ENCODE measurements at regions not wholly inside any gene's neighbourhood (a gene's known extent, or its start where the extent isn't known, plus 50 kb on each side); places are given as distances from the start of the nearest gene placed in this dataset.
"Not testable (repeated sequence)": the region's sequence is repeated elsewhere in the genome, so short reads cannot be mapped to it uniquely, and the experiment has no call there.

DNA sequence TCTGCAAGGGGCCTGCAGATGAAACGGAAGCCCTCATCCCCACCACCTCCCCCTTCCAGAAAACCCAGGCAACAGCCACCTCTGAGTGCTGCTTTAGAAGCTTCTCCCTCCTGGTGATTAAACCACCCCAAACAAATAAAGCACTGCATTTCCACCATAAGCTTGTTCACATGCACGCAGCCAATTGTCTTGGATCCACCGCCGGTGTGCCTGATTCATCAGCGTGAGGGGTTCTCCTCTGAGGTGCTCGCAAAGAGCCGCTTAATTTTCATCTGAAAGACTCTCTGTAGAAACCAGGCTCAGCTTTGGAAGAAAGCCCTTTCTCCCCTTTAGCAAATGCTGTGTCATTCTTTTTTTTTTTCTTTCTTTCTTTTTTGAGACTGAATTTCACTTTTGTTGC, 155.2 kb upstream of the EEF2KMT start:
- Histone ChIP-seq H3K4me1 (ENCODE audit: insufficient read depth, low read length, poor library complexity, severe bottlenecking) (no peaks in the 10 kb centered on the region), H3K36me3 (ENCODE audit: insufficient read depth, low read length) (no peaks in the 10 kb centered on the region), H3K4me3 (ENCODE audit: low read depth, low read length, poor library complexity, severe bottlenecking) (no peak overlapping the region), H3K79me2 (ENCODE audit: insufficient read depth, low read depth, low read length) (no peaks in the 10 kb centered on the region), H2AFZ (ENCODE audit: low read length) (no peak overlapping the region), H3K27ac (ENCODE audit: low read depth, low read length, poor library complexity, severe bottlenecking) (no peak overlapping the region), H3K9me3 (ENCODE audit: low read length) (no peaks in the 10 kb centered on the region), H4K20me1 (ENCODE audit: insufficient read depth, low read length) (no peaks in the 10 kb centered on the region), H3K9me2 (ENCODE audit: insufficient read depth, low read length) (no peaks in the 10 kb centered on the region), H3K4me2 (ENCODE audit: low read length) (no peak overlapping the region)
- TF ChIP-seq EZH2phosphoT487 (IDR thresholded peaks at IDR 0.05; ENCODE audit: borderline replicate concordance, low read depth, low read length): no peak
- CTCF ChIA-PET (ENCODE audit: unreplicated experiment): no interaction called here
- no peak for DNase-seq (ENCODE audit: low spot score)
- POLR2A ChIA-PET: no interaction called here
- intact Hi-C loops (cut with micrococcal nuclease; ENCODE audit: unreplicated experiment): no loop called here
- BruUV-seq (replicated peaks): no TSS peak

DNA sequence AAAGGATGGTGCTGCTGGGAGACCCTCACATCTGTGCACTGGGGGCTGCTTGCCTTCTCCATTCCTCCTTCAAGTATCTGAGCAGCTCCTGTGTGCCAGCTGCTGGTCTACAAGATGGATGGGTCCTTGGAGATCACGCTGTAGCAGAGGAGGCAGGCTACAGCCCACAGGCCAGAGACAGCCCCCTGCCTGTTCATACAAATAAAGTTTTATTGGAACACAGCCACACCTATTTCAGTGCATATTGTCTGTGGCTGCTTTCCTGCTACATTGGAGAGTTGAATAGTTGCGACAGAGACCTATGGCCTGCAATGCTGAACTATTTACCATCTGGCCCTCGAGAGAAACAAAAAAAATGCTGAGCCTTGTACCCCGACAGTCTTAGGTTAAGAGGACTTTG, 149.8 kb upstream of the EEF2KMT start:
- H3K4me3 ChIP-seq (ENCODE audit: low read depth, low read length, poor library complexity, severe bottlenecking); H3K4me1 ChIP-seq (ENCODE audit: insufficient read depth, low read length, poor library complexity, severe bottlenecking); CTCF ChIA-PET (ENCODE audit: unreplicated experiment); intact Hi-C loops (cut with micrococcal nuclease; ENCODE audit: unreplicated experiment); H3K27ac ChIP-seq (ENCODE audit: low read depth, low read length, poor library complexity, severe bottlenecking); H3K4me2 ChIP-seq (ENCODE audit: low read length); H2AFZ ChIP-seq (ENCODE audit: low read length); H3K9me2 ChIP-seq (ENCODE audit: insufficient read depth, low read length); H3K9me3 ChIP-seq (ENCODE audit: low read length); H3K79me2 ChIP-seq (ENCODE audit: insufficient read depth, low read depth, low read length); H3K36me3 ChIP-seq (ENCODE audit: insufficient read depth, low read length); DNase-seq (ENCODE audit: low spot score); BruUV-seq (replicated peaks); H4K20me1 ChIP-seq (ENCODE audit: insufficient read depth, low read length); POLR2A ChIA-PET: not testable (repeated sequence)

DNA sequence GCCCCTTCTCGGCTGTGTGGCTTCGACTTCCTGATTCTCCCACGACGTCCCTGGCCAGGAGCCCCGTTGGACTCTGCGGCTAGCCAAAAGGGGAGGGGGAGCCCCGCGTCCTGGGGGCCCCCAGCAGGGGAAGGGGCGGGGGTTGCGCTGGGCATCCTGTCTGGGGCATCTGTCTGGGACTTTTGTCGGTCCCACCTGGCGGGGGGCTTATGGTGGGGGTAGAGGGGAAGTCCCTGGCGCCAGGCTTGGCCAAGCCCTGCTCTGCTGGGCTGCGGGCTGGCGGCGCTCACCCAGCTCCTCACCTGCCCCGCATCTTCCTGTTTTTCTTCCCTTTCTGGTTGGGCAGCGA, 142.7 kb upstream of the EEF2KMT start:
- DNase-seq (ENCODE audit: low spot score); H3K27ac ChIP-seq (ENCODE audit: low read depth, low read length, poor library complexity, severe bottlenecking); H3K36me3 ChIP-seq (ENCODE audit: insufficient read depth, low read length); BruUV-seq (replicated peaks); H3K4me3 ChIP-seq (ENCODE audit: low read depth, low read length, poor library complexity, severe bottlenecking); H3K4me2 ChIP-seq (ENCODE audit: low read length); CTCF ChIA-PET (ENCODE audit: unreplicated experiment); intact Hi-C loops (cut with micrococcal nuclease; ENCODE audit: unreplicated experiment); H3K4me1 ChIP-seq (ENCODE audit: insufficient read depth, low read length, poor library complexity, severe bottlenecking); POLR2A ChIA-PET; H3K9me3 ChIP-seq (ENCODE audit: low read length); H3K9me2 ChIP-seq (ENCODE audit: insufficient read depth, low read length); H4K20me1 ChIP-seq (ENCODE audit: insufficient read depth, low read length); H3K79me2 ChIP-seq (ENCODE audit: insufficient read depth, low read depth, low read length); H2AFZ ChIP-seq (ENCODE audit: low read length): not testable (repeated sequence)

DNA sequence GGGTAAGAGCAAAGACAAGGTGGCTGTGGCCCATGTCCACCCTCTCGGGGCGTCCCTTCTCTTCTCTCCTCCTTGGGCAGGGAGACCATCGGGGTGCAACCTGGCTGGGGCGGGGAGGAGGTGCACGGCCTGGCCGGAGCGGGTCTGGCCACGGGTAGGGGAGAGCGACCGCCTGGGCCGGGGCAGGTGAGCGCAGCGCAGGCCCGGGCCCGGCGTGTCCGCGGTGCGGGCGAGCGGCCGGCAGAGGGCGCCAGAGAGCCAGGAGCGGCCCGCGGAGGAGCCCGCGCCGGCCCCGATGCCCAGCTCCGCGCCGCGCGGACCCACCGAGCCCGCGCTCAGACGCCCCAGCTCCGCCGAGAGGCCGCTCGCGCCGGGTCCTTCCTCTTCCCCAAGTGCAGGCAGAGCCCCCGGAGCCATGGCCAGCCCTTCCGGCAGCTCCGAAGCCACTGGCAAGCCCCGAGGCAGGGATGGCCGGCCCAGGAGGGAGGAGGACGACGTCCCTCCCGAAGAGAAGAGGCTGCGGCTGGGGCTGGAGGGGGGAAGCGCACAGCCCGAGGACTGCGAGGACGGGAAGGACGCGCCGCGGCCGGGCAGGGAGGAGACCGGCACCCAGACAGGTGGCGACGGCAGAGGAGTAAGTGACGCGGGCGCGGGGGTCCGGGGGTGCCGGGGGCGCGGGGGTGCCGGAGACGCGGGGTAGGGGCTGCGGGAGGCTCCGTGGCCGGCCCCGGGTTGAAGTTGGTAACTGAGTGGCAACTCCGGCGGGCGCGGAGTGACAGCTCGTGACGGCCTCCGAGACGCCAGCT, 142.1 kb upstream of the EEF2KMT start:
- H3K4me1 ChIP-seq (ENCODE audit: insufficient read depth, low read length, poor library complexity, severe bottlenecking); H3K4me2 ChIP-seq (ENCODE audit: low read length); H4K20me1 ChIP-seq (ENCODE audit: insufficient read depth, low read length); H3K79me2 ChIP-seq (ENCODE audit: insufficient read depth, low read depth, low read length); H3K27ac ChIP-seq (ENCODE audit: low read depth, low read length, poor library complexity, severe bottlenecking); CTCF ChIA-PET (ENCODE audit: unreplicated experiment); H3K4me3 ChIP-seq (ENCODE audit: low read depth, low read length, poor library complexity, severe bottlenecking); BruUV-seq (replicated peaks); H3K9me2 ChIP-seq (ENCODE audit: insufficient read depth, low read length); DNase-seq (ENCODE audit: low spot score); H3K9me3 ChIP-seq (ENCODE audit: low read length); H2AFZ ChIP-seq (ENCODE audit: low read length); POLR2A ChIA-PET; intact Hi-C loops (cut with micrococcal nuclease; ENCODE audit: unreplicated experiment); H3K36me3 ChIP-seq (ENCODE audit: insufficient read depth, low read length): not testable (repeated sequence)
- TF ChIP-seq, protein P1, sequence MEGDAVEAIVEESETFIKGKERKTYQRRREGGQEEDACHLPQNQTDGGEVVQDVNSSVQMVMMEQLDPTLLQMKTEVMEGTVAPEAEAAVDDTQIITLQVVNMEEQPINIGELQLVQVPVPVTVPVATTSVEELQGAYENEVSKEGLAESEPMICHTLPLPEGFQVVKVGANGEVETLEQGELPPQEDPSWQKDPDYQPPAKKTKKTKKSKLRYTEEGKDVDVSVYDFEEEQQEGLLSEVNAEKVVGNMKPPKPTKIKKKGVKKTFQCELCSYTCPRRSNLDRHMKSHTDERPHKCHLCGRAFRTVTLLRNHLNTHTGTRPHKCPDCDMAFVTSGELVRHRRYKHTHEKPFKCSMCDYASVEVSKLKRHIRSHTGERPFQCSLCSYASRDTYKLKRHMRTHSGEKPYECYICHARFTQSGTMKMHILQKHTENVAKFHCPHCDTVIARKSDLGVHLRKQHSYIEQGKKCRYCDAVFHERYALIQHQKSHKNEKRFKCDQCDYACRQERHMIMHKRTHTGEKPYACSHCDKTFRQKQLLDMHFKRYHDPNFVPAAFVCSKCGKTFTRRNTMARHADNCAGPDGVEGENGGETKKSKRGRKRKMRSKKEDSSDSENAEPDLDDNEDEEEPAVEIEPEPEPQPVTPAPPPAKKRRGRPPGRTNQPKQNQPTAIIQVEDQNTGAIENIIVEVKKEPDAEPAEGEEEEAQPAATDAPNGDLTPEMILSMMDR (conservative IDR thresholded peaks at IDR 0.05; ENCODE audit: low read length): peak; percentile 46; the same call in 1 of the 2 replicates
